ENCODE measurements at regions not wholly inside any gene's neighbourhood (a gene's known extent, or its start where the extent isn't known, plus 50 kb on each side); places are given as distances from the start of the nearest gene placed in this dataset.

- TF ChIP-seq, protein P1, sequence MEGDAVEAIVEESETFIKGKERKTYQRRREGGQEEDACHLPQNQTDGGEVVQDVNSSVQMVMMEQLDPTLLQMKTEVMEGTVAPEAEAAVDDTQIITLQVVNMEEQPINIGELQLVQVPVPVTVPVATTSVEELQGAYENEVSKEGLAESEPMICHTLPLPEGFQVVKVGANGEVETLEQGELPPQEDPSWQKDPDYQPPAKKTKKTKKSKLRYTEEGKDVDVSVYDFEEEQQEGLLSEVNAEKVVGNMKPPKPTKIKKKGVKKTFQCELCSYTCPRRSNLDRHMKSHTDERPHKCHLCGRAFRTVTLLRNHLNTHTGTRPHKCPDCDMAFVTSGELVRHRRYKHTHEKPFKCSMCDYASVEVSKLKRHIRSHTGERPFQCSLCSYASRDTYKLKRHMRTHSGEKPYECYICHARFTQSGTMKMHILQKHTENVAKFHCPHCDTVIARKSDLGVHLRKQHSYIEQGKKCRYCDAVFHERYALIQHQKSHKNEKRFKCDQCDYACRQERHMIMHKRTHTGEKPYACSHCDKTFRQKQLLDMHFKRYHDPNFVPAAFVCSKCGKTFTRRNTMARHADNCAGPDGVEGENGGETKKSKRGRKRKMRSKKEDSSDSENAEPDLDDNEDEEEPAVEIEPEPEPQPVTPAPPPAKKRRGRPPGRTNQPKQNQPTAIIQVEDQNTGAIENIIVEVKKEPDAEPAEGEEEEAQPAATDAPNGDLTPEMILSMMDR (IDR thresholded peaks at IDR 0.05): no peak
- TF ChIP-seq EP300 (IDR thresholded peaks at IDR 0.05): no peak
These were observed 383.3 kb downstream of the C12orf75 start for GRCh38 chr12:105713606-105714305.

Measured in esophagus muscularis mucosa (tissue), 3 donors.